HG02970 (cell line): ENCODE measurements at regions not wholly inside any gene's neighbourhood (a gene's known extent, or its start where the extent isn't known, plus 50 kb on each side); places are given as distances from the start of the nearest gene placed in this dataset.

Source experiments
- ATAC-seq: cut with Tn5 transposase; IDR thresholded peaks from one replicate; pipeline ENCODE4 v1.9.1; 2021; ENCODE audit warnings: mild to moderate bottlenecking, moderate library complexity, moderate number of reproducible peaks; ENCODE audit not compliant: unreplicated experiment, low FRiP score

- ATAC-seq = no peak
These were observed 198.6 kb upstream of the IL12A start for GRCh38 chr3:159789742-159790635.

GRCh38 chr3:159791336-159791735, 197.3 kb upstream of the IL12A start:
- no peak for ATAC-seq

- no peak for ATAC-seq
These were observed 196.6 kb upstream of the IL12A start for GRCh38 chr3:159792070-159792469.

- no peak for ATAC-seq
These were observed 193.6 kb upstream of the IL12A start for GRCh38 chr3:159795042-159795441.

- ATAC-seq = no peak
These were observed 192.9 kb upstream of the IL12A start for GRCh38 chr3:159795681-159796175.

GRCh38 chr3:159796226-159796625, 192.4 kb upstream of the IL12A start:
- no peak for ATAC-seq

- ATAC-seq = no peak
These were observed 191.9 kb upstream of the IL12A start for GRCh38 chr3:159796744-159797143.

GRCh38 chr3:159797771-159798170, 190.9 kb upstream of the IL12A start:
- no peak for ATAC-seq

GRCh38 chr3:159798951-159799350, 189.7 kb upstream of the IL12A start:
- ATAC-seq = no peak

GRCh38 chr3:159800434-159801155, 188.0 kb upstream of the IL12A start:
- no peak for ATAC-seq

- no peak for ATAC-seq
These were observed 185.8 kb upstream of the IL12A start for GRCh38 chr3:159802864-159803263.

GRCh38 chr3:159803459-159803858, 185.2 kb upstream of the IL12A start:
- no peak for ATAC-seq

GRCh38 chr3:159804726-159805410, 183.8 kb upstream of the IL12A start:
- peak; percentile 86 for ATAC-seq

- ATAC-seq = no peak
These were observed 183.2 kb upstream of the IL12A start for GRCh38 chr3:159805411-159805772.

- no peak for ATAC-seq
These were observed 182.2 kb upstream of the IL12A start for GRCh38 chr3:159806412-159806811.

GRCh38 chr3:159807137-159808040, 181.2 kb upstream of the IL12A start:
- ATAC-seq = no peak

GRCh38 chr3:159813822-159814531, 174.7 kb upstream of the IL12A start:
- ATAC-seq = no peak

- no peak for ATAC-seq
These were observed 172.1 kb upstream of the IL12A start for GRCh38 chr3:159816512-159816911.

GRCh38 chr3:159817126-159817525, 171.5 kb upstream of the IL12A start:
- no peak for ATAC-seq
